ENCODE measurements at regions not wholly inside any gene's neighbourhood (a gene's known extent, or its start where the extent isn't known, plus 50 kb on each side); places are given as distances from the start of the nearest gene placed in this dataset.

DNA sequence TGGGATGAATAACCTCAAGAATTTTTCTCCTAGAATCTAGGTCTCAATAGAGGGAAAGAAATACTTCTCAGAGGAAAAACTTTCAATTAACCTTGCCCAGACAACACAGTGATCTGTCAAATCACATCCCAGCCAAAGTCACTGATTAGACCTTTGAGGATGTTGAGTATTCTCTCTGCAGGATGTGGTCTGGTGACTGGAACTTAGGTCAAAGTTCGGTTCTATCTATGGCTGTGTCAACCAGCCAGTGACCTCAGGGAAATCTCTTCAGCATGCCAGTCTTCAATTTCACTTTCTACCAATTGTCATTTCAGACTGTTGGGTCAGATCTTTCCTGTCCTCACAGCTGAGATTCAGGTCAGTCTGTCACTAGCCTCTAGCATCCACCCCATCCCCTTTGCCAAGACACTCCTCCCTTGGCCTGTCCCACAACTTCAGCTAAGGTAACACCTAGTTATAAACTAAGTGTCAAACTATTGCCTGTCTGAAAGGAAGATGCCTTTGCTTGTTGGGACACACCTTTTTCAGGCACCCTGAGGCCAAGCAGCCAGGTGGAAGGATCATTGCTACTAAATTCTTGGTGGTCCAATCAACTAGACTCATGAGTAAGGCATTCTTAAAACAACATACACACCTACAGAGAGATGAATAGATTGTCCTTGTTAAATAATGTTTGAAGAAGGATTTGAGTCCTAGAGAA is 156.3 kb upstream of the FST start:
- H3K36me3 ChIP-seq (ENCODE audit: insufficient read depth, low read length): no peaks in the 10 kb centered on the region
- H2AFZ ChIP-seq (ENCODE audit: low read length): no peak overlapping the region
- ChIA-PET CTCF (ENCODE audit: unreplicated experiment) (no interaction called here), POLR2A (no interaction called here)
- intact Hi-C loops (cut with micrococcal nuclease; ENCODE audit: unreplicated experiment): no loop called here
- DNase-seq (ENCODE audit: low spot score): no peak
- H3K9me2 ChIP-seq (ENCODE audit: insufficient read depth, low read length): no peaks in the 10 kb centered on the region
- H3K27ac ChIP-seq (ENCODE audit: low read depth, low read length, poor library complexity, severe bottlenecking): no peak overlapping the region
- no peak overlapping the region for H3K4me3 ChIP-seq (ENCODE audit: low read depth, low read length, poor library complexity, severe bottlenecking)
- no peaks in the 10 kb centered on the region for H3K79me2 ChIP-seq (ENCODE audit: insufficient read depth, low read depth, low read length)
- no TSS peak for BruUV-seq (replicated peaks)
- no peak for TF ChIP-seq EZH2phosphoT487 (IDR thresholded peaks at IDR 0.05; ENCODE audit: borderline replicate concordance, low read depth, low read length)
- H3K4me1 ChIP-seq (ENCODE audit: insufficient read depth, low read length, poor library complexity, severe bottlenecking): no peaks in the 10 kb centered on the region
- H3K4me2 ChIP-seq (ENCODE audit: low read length): no peak overlapping the region
- no peaks in the 10 kb centered on the region for H4K20me1 ChIP-seq (ENCODE audit: insufficient read depth, low read length)
- no peaks in the 10 kb centered on the region for H3K9me3 ChIP-seq (ENCODE audit: low read length)

DNA sequence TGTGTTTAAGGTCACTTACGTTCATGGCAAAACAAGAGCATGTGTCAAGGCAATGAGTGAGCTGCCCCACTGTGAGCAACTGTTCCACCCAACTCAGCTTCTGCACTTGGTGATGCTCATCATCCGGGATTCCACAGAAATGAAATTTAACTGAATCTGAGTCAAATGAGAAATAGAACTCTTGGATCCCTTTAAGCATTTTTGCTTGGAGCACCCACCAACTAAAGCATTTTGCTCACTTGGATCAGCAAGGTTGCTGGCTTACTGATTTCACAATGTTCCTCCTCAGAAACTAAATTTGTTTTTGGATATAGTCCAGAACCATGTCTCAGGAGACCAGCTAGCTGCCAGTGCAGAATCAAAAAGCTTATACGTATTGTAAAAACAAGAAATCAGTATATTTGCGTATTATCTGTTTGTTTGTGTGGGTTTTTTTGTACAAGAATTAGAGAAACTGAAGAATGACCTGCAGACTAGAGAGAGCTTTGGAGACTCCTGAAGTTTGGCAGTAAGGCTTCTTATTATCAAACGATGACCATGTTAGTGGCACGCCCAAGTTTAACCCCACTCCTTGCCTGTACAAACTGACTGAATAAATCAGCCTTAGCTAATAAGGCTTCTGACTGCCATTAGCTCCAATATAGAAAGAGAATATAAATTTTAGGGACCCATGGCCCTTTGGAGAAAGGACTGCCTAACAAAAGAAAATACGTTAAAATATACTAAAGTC is 153.8 kb upstream of the FST start:
- TF ChIP-seq, protein P1, sequence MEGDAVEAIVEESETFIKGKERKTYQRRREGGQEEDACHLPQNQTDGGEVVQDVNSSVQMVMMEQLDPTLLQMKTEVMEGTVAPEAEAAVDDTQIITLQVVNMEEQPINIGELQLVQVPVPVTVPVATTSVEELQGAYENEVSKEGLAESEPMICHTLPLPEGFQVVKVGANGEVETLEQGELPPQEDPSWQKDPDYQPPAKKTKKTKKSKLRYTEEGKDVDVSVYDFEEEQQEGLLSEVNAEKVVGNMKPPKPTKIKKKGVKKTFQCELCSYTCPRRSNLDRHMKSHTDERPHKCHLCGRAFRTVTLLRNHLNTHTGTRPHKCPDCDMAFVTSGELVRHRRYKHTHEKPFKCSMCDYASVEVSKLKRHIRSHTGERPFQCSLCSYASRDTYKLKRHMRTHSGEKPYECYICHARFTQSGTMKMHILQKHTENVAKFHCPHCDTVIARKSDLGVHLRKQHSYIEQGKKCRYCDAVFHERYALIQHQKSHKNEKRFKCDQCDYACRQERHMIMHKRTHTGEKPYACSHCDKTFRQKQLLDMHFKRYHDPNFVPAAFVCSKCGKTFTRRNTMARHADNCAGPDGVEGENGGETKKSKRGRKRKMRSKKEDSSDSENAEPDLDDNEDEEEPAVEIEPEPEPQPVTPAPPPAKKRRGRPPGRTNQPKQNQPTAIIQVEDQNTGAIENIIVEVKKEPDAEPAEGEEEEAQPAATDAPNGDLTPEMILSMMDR (conservative IDR thresholded peaks at IDR 0.05; ENCODE audit: low read length): no peak
- TF ChIP-seq EZH2phosphoT487 (IDR thresholded peaks at IDR 0.05; ENCODE audit: borderline replicate concordance, low read depth, low read length): no peak
- BruUV-seq (replicated peaks): no TSS peak
- Histone ChIP-seq H3K9me3 (ENCODE audit: low read length) (no peaks in the 10 kb centered on the region), H3K27ac (ENCODE audit: low read depth, low read length, poor library complexity, severe bottlenecking) (no peak overlapping the region), H3K4me2 (ENCODE audit: low read length) (no peak overlapping the region), H3K79me2 (ENCODE audit: insufficient read depth, low read depth, low read length) (no peaks in the 10 kb centered on the region), H3K9me2 (ENCODE audit: insufficient read depth, low read length) (no peaks in the 10 kb centered on the region), H3K4me3 (ENCODE audit: low read depth, low read length, poor library complexity, severe bottlenecking) (no peak overlapping the region), H3K4me1 (ENCODE audit: insufficient read depth, low read length, poor library complexity, severe bottlenecking) (no peaks in the 10 kb centered on the region), H4K20me1 (ENCODE audit: insufficient read depth, low read length) (no peaks in the 10 kb centered on the region), H3K36me3 (ENCODE audit: insufficient read depth, low read length) (no peaks in the 10 kb centered on the region), H2AFZ (ENCODE audit: low read length) (no peak overlapping the region)
- no peak for DNase-seq (ENCODE audit: low spot score)
- intact Hi-C loops (cut with micrococcal nuclease; ENCODE audit: unreplicated experiment): no loop called here
- ChIA-PET POLR2A (interaction anchor here (0.6 kb wide), 1 partner anchor 56 kb away, joined by 3 read pairs; no protein-coding TSS in a partner anchor), CTCF (ENCODE audit: unreplicated experiment) (no interaction called here)

DNA sequence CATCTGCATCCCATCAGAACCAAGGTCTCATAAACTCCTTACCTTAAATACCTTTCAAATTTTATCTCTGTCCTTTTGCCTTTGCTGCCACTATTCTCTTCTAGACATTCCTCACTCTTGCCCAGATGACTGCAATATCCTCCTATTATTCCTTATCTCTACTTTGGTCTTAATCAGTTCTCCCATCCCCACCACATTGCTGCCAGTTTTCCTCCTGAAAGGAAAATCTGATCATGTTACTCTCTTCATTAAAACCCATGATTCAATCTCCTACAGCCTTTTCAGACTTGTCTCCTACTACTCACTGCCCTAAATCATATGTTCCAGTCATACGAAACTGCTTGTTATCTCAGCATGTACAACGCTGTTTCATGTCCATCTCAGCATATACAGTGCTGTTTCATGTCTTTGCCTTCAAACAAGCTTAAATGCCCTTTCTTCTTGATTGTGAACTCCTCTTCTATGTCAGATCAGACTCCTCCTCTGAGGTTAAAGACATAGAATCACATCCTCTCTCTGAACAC is 152.6 kb upstream of the FST start:
- Histone ChIP-seq H4K20me1 (ENCODE audit: insufficient read depth, low read length) (no peaks in the 10 kb centered on the region), H3K79me2 (ENCODE audit: insufficient read depth, low read depth, low read length) (no peaks in the 10 kb centered on the region), H3K27ac (ENCODE audit: low read depth, low read length, poor library complexity, severe bottlenecking) (no peak overlapping the region), H3K36me3 (ENCODE audit: insufficient read depth, low read length) (no peaks in the 10 kb centered on the region), H3K4me3 (ENCODE audit: low read depth, low read length, poor library complexity, severe bottlenecking) (no peak overlapping the region), H3K9me2 (ENCODE audit: insufficient read depth, low read length) (no peaks in the 10 kb centered on the region), H3K4me2 (ENCODE audit: low read length) (no peak overlapping the region), H2AFZ (ENCODE audit: low read length) (no peak overlapping the region), H3K9me3 (ENCODE audit: low read length) (no peaks in the 10 kb centered on the region), H3K4me1 (ENCODE audit: insufficient read depth, low read length, poor library complexity, severe bottlenecking) (no peaks in the 10 kb centered on the region)
- TF ChIP-seq, protein P1 (conservative IDR thresholded peaks at IDR 0.05; ENCODE audit: low read length): no peak
- no peak for TF ChIP-seq EZH2phosphoT487 (IDR thresholded peaks at IDR 0.05; ENCODE audit: borderline replicate concordance, low read depth, low read length)
- no peak for DNase-seq (ENCODE audit: low spot score)
- ChIA-PET POLR2A (no interaction called here), CTCF (ENCODE audit: unreplicated experiment) (no interaction called here)
- intact Hi-C loops (cut with micrococcal nuclease; ENCODE audit: unreplicated experiment): no loop called here
- no TSS peak for BruUV-seq (replicated peaks)

All from OCI-LY7 (cell line).